Liver (tissue), 8 donors: ENCODE measurements at regions not wholly inside any gene's neighbourhood (a gene's known extent, or its start where the extent isn't known, plus 50 kb on each side); places are given as distances from the start of the nearest gene placed in this dataset.

Source experiments
- DNase-seq: peaks from one replicate; pipeline ENCODE4 v3.0.0-alpha.2; 2017; ENCODE audit warnings: low spot score
- H3K27ac ChIP-seq, 2 donors: one replicate each; pipeline ENCODE4 v1.7.0; 2013; ENCODE audit warnings: inconsistent platforms in 2 of 2, low read length in 2 of 2, control low read depth in 1 of 2, low read depth in 1 of 2, mild to moderate bottlenecking in 1 of 2
- H3K27me3 ChIP-seq, 4 donors: one replicate each; pipeline versions ENCODE4 v1.6.1 to v1.7.0; 2013; ENCODE audit warnings: low read length in 3 of 4, inconsistent platforms in 1 of 4, mild to moderate bottlenecking in 1 of 4, moderate library complexity in 1 of 4; ENCODE audit not compliant: control insufficient read depth in 4 of 4, insufficient read depth in 4 of 4
- H3K36me3 ChIP-seq, 4 donors: one replicate each; pipeline versions ENCODE4 v1.6.1 to v1.7.0; 2013; ENCODE audit warnings: low read length in 3 of 4, mild to moderate bottlenecking in 3 of 4, low read depth in 1 of 4, moderate library complexity in 1 of 4; ENCODE audit not compliant: control insufficient read depth in 4 of 4, insufficient read depth in 3 of 4
- H3K4me1 ChIP-seq, 4 donors: one replicate each; pipeline versions ENCODE4 v1.6.1 to v1.7.0; 2013; ENCODE audit warnings: low read length in 3 of 4, mild to moderate bottlenecking in 3 of 4, moderate library complexity in 1 of 4; ENCODE audit not compliant: control insufficient read depth in 4 of 4, insufficient read depth in 4 of 4
- H3K4me3 ChIP-seq, 3 donors: one replicate each; pipeline versions ENCODE4 v1.6.1 to v1.7.0; 2013; ENCODE audit warnings: low read length in 3 of 3, control low read depth in 1 of 3, low read depth in 1 of 3, mild to moderate bottlenecking in 1 of 3
- H3K9ac ChIP-seq, 2 donors: one replicate each; pipeline ENCODE4 v1.7.0; 2013; ENCODE audit warnings: low read length in 2 of 2, mild to moderate bottlenecking in 2 of 2, moderate library complexity in 2 of 2, control low read depth in 1 of 2, low read depth in 1 of 2
- H3K9me3 ChIP-seq, 4 donors: one replicate each; pipeline versions ENCODE4 v1.6.1 to v1.7.0; 2013; ENCODE audit warnings: low read length in 3 of 4; ENCODE audit not compliant: control insufficient read depth in 4 of 4
- EGR1 ChIP-seq, 2 donors: IDR thresholded peaks; 2 replicates each; pipeline ENCODE4 v1.6.1; 2016 to 2018; ENCODE audit warnings: antibody characterized with exemption in 2 of 2, low read depth in 2 of 2
- FOXA1 ChIP-seq: IDR thresholded peaks from 2 replicates; pipeline ENCODE4 v1.6.1; 2016; ENCODE audit warnings: antibody characterized with exemption
- FOXA2 ChIP-seq: IDR thresholded peaks from 2 replicates; pipeline ENCODE4 v1.6.1; 2016; ENCODE audit warnings: antibody characterized with exemption
- GABPA ChIP-seq, 2 donors: IDR thresholded peaks in 1 of 2; conservative IDR thresholded peaks in 1 of 2; 2 replicates each; pipeline ENCODE4 v1.6.1; 2016; ENCODE audit warnings: antibody characterized with exemption in 2 of 2, mild to moderate bottlenecking in 1 of 2, moderate library complexity in 1 of 2
- HNF4A ChIP-seq, 2 donors: conservative IDR thresholded peaks; 2 replicates each; pipeline ENCODE4 v1.6.1; 2016; ENCODE audit warnings: antibody characterized with exemption in 2 of 2, mild to moderate bottlenecking in 2 of 2
- HNF4G ChIP-seq: IDR thresholded peaks from 2 replicates; pipeline ENCODE4 v1.6.1; 2016; ENCODE audit warnings: antibody characterized with exemption
- JUND ChIP-seq, 2 donors: IDR thresholded peaks; 2 replicates each; pipeline ENCODE4 v1.6.1; 2016; ENCODE audit warnings: antibody characterized with exemption in 2 of 2
- NR2F2 ChIP-seq: IDR thresholded peaks from 2 replicates; pipeline ENCODE4 v1.6.1; 2016; ENCODE audit warnings: antibody characterized with exemption
- RAD21 ChIP-seq, 2 donors: IDR thresholded peaks; 2 replicates each; pipeline ENCODE4 v1.6.1; 2016; ENCODE audit warnings: antibody characterized with exemption in 2 of 2, mild to moderate bottlenecking in 2 of 2
- RXRA ChIP-seq, 2 donors: IDR thresholded peaks; 2 replicates each; pipeline ENCODE4 v1.6.1; 2017 to 2018; ENCODE audit warnings: antibody characterized with exemption in 2 of 2, mild to moderate bottlenecking in 1 of 2
- SP1 ChIP-seq: IDR thresholded peaks from 2 replicates; pipeline ENCODE4 v1.6.1; 2018; ENCODE audit warnings: antibody characterized with exemption, mild to moderate bottlenecking
- TAF1 ChIP-seq: conservative IDR thresholded peaks from 2 replicates; pipeline ENCODE4 v1.6.1; 2016; ENCODE audit warnings: antibody characterized with exemption, mild to moderate bottlenecking
- YY1 ChIP-seq: IDR thresholded peaks from 2 replicates; pipeline ENCODE4 v1.6.1; 2016; ENCODE audit warnings: antibody characterized with exemption, mild to moderate bottlenecking
- WGBS: extraction: QIAGEN DNeasy Blood & Tissue Kit; methylation state at CpG from one replicate; pipeline ENCODE4 v1.1.7; 2013; 5-methylcytosine and 5-hydroxymethylcytosine counted together
- TF ChIP-seq, protein P1 (sequence below): IDR thresholded peaks from 2 replicates; pipeline ENCODE4 v1.6.1; 2016; ENCODE audit warnings: antibody characterized with exemption, mild to moderate bottlenecking
- TF ChIP-seq, protein P2 (sequence below): IDR thresholded peaks from 2 replicates; pipeline ENCODE4 v1.6.1; 2016; ENCODE audit warnings: antibody characterized with exemption
- TF ChIP-seq, protein P3 (sequence below): IDR thresholded peaks from 2 replicates; pipeline ENCODE4 v1.6.1; 2016; ENCODE audit warnings: antibody characterized with exemption
- TF ChIP-seq, protein P4 (sequence below): fragments of 150-350 bp; IDR thresholded peaks from 2 replicates; pipeline ENCODE4 v1.5.1; 2017; ENCODE audit warnings: improper control_type of control experiment, low read depth, low read length; ENCODE audit not compliant: missing input control
- TF ChIP-seq, protein P5 (sequence below): IDR thresholded peaks from 2 replicates; pipeline ENCODE4 v1.6.1; 2016; ENCODE audit warnings: antibody characterized with exemption
- donor health status: healthy.
- donor health status: healthy.
- donor health status: healthy.
- donor health status: healthy.
- donor health status: healthy.

DNA sequence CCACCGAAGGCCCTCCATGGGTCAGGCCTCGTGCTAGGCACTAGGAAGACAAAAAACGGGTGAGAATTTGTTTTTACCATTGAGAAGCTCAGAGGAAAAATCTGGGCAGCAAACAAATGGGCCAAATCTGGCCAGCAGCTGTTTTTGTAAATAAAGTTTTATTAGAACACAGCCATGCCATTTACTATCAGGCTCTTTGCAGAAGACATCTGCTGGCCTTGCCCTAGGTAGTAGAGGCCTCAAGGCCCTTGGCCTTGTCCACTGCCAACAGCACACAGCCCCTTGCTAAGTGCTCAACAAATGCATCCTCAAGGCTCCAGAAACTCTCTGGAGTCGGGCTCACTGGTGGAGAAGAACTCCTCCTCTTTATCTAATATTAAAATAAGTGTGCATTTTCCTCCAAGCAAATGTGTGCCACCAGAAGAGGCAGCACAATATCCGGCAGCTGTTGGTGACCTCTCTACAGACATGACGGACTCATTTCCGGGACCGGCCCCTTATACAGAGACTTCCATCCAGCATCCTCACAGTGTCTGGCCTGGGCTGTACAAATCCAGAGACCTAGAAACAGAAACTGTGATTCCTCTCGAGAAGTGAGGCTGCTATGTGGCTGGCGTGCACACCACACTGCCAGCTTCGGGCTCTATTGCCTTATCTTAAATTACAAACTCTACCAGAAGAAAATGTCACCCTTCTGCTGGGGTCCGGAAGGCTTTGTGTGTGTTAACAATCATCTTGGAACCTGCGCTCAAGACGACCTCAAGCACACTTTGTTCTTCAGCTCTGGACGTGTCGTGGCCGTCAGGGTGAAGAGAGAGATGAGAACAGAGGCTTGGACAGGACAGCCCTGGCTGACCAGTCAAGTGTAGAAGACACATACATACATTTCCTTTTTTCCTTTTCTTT lies 203.9 kb downstream of the TOMM20 start:
- Histone ChIP-seq H3K27me3 (no peaks in the 10 kb centered on the region), H3K4me1 (peaks cover 0 to 10% (median 0%) of the 10 kb centered on the region in 4 donors), H3K4me3 (no peak overlapping the region), H3K9ac (no peak overlapping the region), H3K27ac (peak overlapping the region; percentile 43 to 44), H3K36me3 (no peaks in the 10 kb centered on the region), H3K9me3 (no peaks in the 10 kb centered on the region)
- TF ChIP-seq EGR1 (IDR thresholded peaks at IDR 0.05; ENCODE audit: low read depth in 2 of 2), result no peak
- TF ChIP-seq, protein P1, sequence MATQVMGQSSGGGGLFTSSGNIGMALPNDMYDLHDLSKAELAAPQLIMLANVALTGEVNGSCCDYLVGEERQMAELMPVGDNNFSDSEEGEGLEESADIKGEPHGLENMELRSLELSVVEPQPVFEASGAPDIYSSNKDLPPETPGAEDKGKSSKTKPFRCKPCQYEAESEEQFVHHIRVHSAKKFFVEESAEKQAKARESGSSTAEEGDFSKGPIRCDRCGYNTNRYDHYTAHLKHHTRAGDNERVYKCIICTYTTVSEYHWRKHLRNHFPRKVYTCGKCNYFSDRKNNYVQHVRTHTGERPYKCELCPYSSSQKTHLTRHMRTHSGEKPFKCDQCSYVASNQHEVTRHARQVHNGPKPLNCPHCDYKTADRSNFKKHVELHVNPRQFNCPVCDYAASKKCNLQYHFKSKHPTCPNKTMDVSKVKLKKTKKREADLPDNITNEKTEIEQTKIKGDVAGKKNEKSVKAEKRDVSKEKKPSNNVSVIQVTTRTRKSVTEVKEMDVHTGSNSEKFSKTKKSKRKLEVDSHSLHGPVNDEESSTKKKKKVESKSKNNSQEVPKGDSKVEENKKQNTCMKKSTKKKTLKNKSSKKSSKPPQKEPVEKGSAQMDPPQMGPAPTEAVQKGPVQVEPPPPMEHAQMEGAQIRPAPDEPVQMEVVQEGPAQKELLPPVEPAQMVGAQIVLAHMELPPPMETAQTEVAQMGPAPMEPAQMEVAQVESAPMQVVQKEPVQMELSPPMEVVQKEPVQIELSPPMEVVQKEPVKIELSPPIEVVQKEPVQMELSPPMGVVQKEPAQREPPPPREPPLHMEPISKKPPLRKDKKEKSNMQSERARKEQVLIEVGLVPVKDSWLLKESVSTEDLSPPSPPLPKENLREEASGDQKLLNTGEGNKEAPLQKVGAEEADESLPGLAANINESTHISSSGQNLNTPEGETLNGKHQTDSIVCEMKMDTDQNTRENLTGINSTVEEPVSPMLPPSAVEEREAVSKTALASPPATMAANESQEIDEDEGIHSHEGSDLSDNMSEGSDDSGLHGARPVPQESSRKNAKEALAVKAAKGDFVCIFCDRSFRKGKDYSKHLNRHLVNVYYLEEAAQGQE, result no peak
- TF ChIP-seq RAD21 (IDR thresholded peaks at IDR 0.05), result no peak
- TF ChIP-seq, protein P2, sequence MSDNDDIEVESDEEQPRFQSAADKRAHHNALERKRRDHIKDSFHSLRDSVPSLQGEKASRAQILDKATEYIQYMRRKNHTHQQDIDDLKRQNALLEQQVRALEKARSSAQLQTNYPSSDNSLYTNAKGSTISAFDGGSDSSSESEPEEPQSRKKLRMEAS, result no peak
- TF ChIP-seq SP1, result peak; percentile 23
- TF ChIP-seq, protein P3, sequence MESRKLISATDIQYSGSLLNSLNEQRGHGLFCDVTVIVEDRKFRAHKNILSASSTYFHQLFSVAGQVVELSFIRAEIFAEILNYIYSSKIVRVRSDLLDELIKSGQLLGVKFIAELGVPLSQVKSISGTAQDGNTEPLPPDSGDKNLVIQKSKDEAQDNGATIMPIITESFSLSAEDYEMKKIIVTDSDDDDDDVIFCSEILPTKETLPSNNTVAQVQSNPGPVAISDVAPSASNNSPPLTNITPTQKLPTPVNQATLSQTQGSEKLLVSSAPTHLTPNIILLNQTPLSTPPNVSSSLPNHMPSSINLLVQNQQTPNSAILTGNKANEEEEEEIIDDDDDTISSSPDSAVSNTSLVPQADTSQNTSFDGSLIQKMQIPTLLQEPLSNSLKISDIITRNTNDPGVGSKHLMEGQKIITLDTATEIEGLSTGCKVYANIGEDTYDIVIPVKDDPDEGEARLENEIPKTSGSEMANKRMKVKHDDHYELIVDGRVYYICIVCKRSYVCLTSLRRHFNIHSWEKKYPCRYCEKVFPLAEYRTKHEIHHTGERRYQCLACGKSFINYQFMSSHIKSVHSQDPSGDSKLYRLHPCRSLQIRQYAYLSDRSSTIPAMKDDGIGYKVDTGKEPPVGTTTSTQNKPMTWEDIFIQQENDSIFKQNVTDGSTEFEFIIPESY, result no peak
- TF ChIP-seq JUND (IDR thresholded peaks at IDR 0.05), result no peak
- TF ChIP-seq, protein P4, sequence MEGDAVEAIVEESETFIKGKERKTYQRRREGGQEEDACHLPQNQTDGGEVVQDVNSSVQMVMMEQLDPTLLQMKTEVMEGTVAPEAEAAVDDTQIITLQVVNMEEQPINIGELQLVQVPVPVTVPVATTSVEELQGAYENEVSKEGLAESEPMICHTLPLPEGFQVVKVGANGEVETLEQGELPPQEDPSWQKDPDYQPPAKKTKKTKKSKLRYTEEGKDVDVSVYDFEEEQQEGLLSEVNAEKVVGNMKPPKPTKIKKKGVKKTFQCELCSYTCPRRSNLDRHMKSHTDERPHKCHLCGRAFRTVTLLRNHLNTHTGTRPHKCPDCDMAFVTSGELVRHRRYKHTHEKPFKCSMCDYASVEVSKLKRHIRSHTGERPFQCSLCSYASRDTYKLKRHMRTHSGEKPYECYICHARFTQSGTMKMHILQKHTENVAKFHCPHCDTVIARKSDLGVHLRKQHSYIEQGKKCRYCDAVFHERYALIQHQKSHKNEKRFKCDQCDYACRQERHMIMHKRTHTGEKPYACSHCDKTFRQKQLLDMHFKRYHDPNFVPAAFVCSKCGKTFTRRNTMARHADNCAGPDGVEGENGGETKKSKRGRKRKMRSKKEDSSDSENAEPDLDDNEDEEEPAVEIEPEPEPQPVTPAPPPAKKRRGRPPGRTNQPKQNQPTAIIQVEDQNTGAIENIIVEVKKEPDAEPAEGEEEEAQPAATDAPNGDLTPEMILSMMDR, result no peak
- no peak for TF ChIP-seq TAF1
- TF ChIP-seq, protein P5, sequence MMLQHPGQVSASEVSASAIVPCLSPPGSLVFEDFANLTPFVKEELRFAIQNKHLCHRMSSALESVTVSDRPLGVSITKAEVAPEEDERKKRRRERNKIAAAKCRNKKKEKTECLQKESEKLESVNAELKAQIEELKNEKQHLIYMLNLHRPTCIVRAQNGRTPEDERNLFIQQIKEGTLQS, result no peak
- TF ChIP-seq YY1, result no peak
- no peak for TF ChIP-seq HNF4G
- no peak for TF ChIP-seq FOXA1
- TF ChIP-seq GABPA (IDR thresholded peaks at IDR 0.05 in 1 of 2, conservative IDR thresholded peaks at IDR 0.05 in 1 of 2), result peak in 1 of 2 donors; percentile 22
- no peak for TF ChIP-seq FOXA2
- peak; percentile 63 for TF ChIP-seq NR2F2
- TF ChIP-seq HNF4A (conservative IDR thresholded peaks at IDR 0.05), result no peak
- no peak for TF ChIP-seq RXRA (IDR thresholded peaks at IDR 0.05)
- 85% methylated on average over 17 of the region's 17 CpGs for WGBS
- peak; percentile 32 for DNase-seq
